ENCODE measurements at regions not wholly inside any gene's neighbourhood (a gene's known extent, or its start where the extent isn't known, plus 50 kb on each side); places are given as distances from the start of the nearest gene placed in this dataset.
"Not testable (repeated sequence)": the region's sequence is repeated elsewhere in the genome, so short reads cannot be mapped to it uniquely, and the experiment has no call there.

- no peak for DNase-seq
Observed at GRCh38 chrX:136975684-136976470, 57.9 kb downstream of the GPR101 start.

- DNase-seq: peak in 1 of 5 donors; percentile 42
Observed at GRCh38 chrX:136967966-136968365, 65.8 kb downstream of the GPR101 start.

- DNase-seq: peak in 1 of 5 donors; percentile 56
Observed at GRCh38 chrX:136963973-136964372, 69.8 kb downstream of the GPR101 start.

GRCh38 chrX:136961594-136962135 is 72.1 kb downstream of the GPR101 start:
- DNase-seq: no peak

- peak in 1 of 5 donors; percentile 23 for DNase-seq
Observed at GRCh38 chrX:136954930-136955329, 74.4 kb upstream of the RBMX start.

- peak; percentile 11 to 66 (median 25) for DNase-seq
Observed at GRCh38 chrX:136953867-136954787, 73.6 kb upstream of the RBMX start.

GRCh38 chrX:136950211-136950610 is 69.7 kb upstream of the RBMX start:
- DNase-seq: no peak

- DNase-seq: no peak
Observed at GRCh38 chrX:136941396-136942337, 61.1 kb upstream of the RBMX start.

GRCh38 chrX:136936183-136936549 is 55.6 kb upstream of the RBMX start:
- no peak for DNase-seq

- DNase-seq: peak in 1 of 5 donors; percentile 68
Observed at GRCh38 chrX:136935533-136936182, 55.1 kb upstream of the RBMX start.

- not testable (repeated sequence) for DNase-seq
Observed at GRCh38 chrX:136934652-136935051, 54.1 kb upstream of the RBMX start.

- DNase-seq: no peak
Observed at GRCh38 chrX:136933611-136934145, 53.2 kb upstream of the RBMX start.

GRCh38 chrX:136931661-136932060 is 51.1 kb upstream of the RBMX start:
- no peak for DNase-seq

Measured in T-helper 1 cell (primary cell).